Calu3 (cell line): ENCODE measurements at regions not wholly inside any gene's neighbourhood (a gene's known extent, or its start where the extent isn't known, plus 50 kb on each side); places are given as distances from the start of the nearest gene placed in this dataset.
"Not testable (repeated sequence)": the region's sequence is repeated elsewhere in the genome, so short reads cannot be mapped to it uniquely, and the experiment has no call there.

ENCODE experiments used
- BruUV-seq: library from RNA; stranded (reverse); fragments of 400-500 nt; replicated peaks from 2 replicates; lab custom pipeline; 2021; lab: Mats Ljungman, UMichigan
- CTCF ChIA-PET: fragments of 300-600 bp; sonication (Branson Sonifier 250); formaldehyde crosslinking; loops from one replicate; lab custom pipeline; 2022; ENCODE audit warnings: antibody characterized with exemption; lab: Charles Lee
- DNase-seq: peaks from one replicate; pipeline ENCODE4 v3.0.0; 2022
- H3K27ac Mint-ChIP-seq: one replicate; pipeline ENCODE4 v1.8.0; 2022; ENCODE audit warnings: mixed read lengths; ENCODE audit not compliant: unreplicated experiment
- H3K27me3 Mint-ChIP-seq: one replicate; pipeline ENCODE4 v1.8.0; 2022; ENCODE audit warnings: mixed read lengths; ENCODE audit not compliant: unreplicated experiment
- H3K36me3 Mint-ChIP-seq: one replicate; pipeline ENCODE4 v1.8.0; 2022; ENCODE audit warnings: mild to moderate bottlenecking, moderate library complexity, mixed read lengths; ENCODE audit not compliant: insufficient read depth, unreplicated experiment
- H3K4me1 Mint-ChIP-seq: one replicate; pipeline ENCODE4 v1.8.0; 2022; ENCODE audit warnings: mild to moderate bottlenecking, low read depth, mixed read lengths; ENCODE audit not compliant: unreplicated experiment
- H3K4me3 Mint-ChIP-seq: one replicate; pipeline ENCODE4 v1.8.0; 2022; ENCODE audit warnings: mild to moderate bottlenecking, low read depth, moderate library complexity, mixed read lengths; ENCODE audit not compliant: unreplicated experiment
- H3K9me3 Mint-ChIP-seq: one replicate; pipeline ENCODE4 v1.8.0; 2022; ENCODE audit warnings: low read depth, mixed read lengths; ENCODE audit not compliant: unreplicated experiment
- CTCF ChIP-seq: fragments of 200-600 bp; IDR thresholded peaks from one replicate; pipeline ENCODE4 v1.8.0; 2022; ENCODE audit warnings: antibody characterized with exemption; ENCODE audit not compliant: unreplicated experiment
- intact Hi-C: fragments of 100-400 bp; cut with micrococcal nuclease; formaldehyde crosslinking; loops from one replicate; pipeline ENCODE4 v1.10.0; 2022; ENCODE audit not compliant: unreplicated experiment

DNA sequence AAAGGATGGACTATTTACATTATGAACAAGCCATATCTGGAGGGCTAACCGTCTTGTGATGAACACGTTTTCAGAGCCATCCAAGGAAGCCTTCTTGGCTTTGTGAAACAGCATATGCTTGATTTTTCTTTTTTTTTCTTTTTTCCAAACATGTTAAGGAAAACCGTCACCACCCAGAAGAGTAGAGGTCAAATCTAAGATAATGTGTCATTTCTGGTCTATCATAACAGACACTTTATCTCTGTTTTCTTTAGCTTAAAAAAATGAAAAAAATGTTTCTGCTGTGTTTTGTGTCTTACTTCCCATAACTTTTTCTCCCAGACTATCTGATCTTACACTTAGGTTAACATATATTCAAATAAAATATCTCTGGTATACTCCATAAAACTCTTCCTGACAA, 76.1 kb upstream of the DGKB start:
- no peaks in the 10 kb centered on the region for H3K36me3 Mint-ChIP-seq
- CTCF ChIA-PET: no interaction called here
- H3K27me3 Mint-ChIP-seq: no peaks in the 10 kb centered on the region
- intact Hi-C loops: no loop called here
- H3K27ac Mint-ChIP-seq: no peak overlapping the region
- H3K4me3 Mint-ChIP-seq: no peak overlapping the region
- H3K9me3 Mint-ChIP-seq: no peaks in the 10 kb centered on the region
- BruUV-seq: no TSS peak
- DNase-seq: no peak
- TF ChIP-seq CTCF: no peak
- no peaks in the 10 kb centered on the region for H3K4me1 Mint-ChIP-seq

GRCh38 chr7:14974688-14975087, 72.1 kb upstream of the DGKB start:
- no peak overlapping the region for H3K27ac Mint-ChIP-seq
- CTCF ChIA-PET: no interaction called here
- peaks cover 9% of the 10 kb centered on the region for H3K4me1 Mint-ChIP-seq
- DNase-seq: no peak
- no peak overlapping the region for H3K4me3 Mint-ChIP-seq
- BruUV-seq: no TSS peak
- no peaks in the 10 kb centered on the region for H3K36me3 Mint-ChIP-seq
- H3K9me3 Mint-ChIP-seq: no peaks in the 10 kb centered on the region
- intact Hi-C loops: no loop called here
- H3K27me3 Mint-ChIP-seq: no peaks in the 10 kb centered on the region
- TF ChIP-seq CTCF: no peak

GRCh38 chr7:14973712-14974428, 71.3 kb upstream of the DGKB start:
- Mint-ChIP-seq H3K27me3 (no peaks in the 10 kb centered on the region), H3K4me3 (no peak overlapping the region), H3K4me1 (peaks cover 9% of the 10 kb centered on the region), H3K9me3 (no peaks in the 10 kb centered on the region), H3K36me3 (no peaks in the 10 kb centered on the region), H3K27ac (no peak overlapping the region)
- intact Hi-C loops: no loop called here
- no peak for DNase-seq
- CTCF ChIA-PET: no interaction called here
- no peak for TF ChIP-seq CTCF
- no TSS peak for BruUV-seq

DNA sequence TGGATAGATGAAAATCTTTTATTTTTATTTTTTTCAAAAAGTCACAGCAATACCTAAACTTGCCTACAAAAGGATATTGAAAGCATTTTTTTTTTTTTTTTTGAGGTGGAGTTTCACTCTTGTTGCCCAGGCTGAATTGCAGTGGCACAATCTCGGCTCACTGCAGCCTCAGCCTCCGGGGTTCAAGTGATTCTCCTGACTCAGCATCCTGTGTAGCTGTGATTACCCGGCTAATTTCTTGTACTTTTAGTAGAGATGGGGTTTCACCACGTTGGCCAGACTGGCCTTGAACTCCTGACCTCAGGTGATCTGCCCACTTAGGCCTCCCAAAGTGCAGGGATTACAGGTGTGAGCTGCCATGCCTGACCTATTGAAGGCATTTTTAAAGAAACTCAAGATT, 69.1 kb upstream of the DGKB start:
- H3K9me3 Mint-ChIP-seq, H3K36me3 Mint-ChIP-seq, intact Hi-C loops, H3K27me3 Mint-ChIP-seq, H3K4me3 Mint-ChIP-seq, H3K27ac Mint-ChIP-seq, BruUV-seq, DNase-seq, H3K4me1 Mint-ChIP-seq: not testable (repeated sequence)
- CTCF ChIA-PET: interaction anchor here (0.7 kb wide), 1 partner anchor 31 kb away, joined by 3 read pairs; no protein-coding TSS in a partner anchor

- H3K27ac Mint-ChIP-seq, H3K4me3 Mint-ChIP-seq, intact Hi-C loops, H3K4me1 Mint-ChIP-seq, BruUV-seq, H3K27me3 Mint-ChIP-seq, H3K9me3 Mint-ChIP-seq, H3K36me3 Mint-ChIP-seq, DNase-seq: not testable (repeated sequence)
- CTCF ChIA-PET: interaction anchor here (0.7 kb wide), 1 partner anchor 15 kb away, joined by 3 read pairs; no protein-coding TSS in a partner anchor
Observed at GRCh38 chr7:14967376-14967775, 64.8 kb upstream of the DGKB start.
